Renal cortical epithelial cell (primary cell): ENCODE measurements at regions not wholly inside any gene's neighbourhood (a gene's known extent, or its start where the extent isn't known, plus 50 kb on each side); places are given as distances from the start of the nearest gene placed in this dataset.
"Not testable (repeated sequence)": the region's sequence is repeated elsewhere in the genome, so short reads cannot be mapped to it uniquely, and the experiment has no call there.

Experiments
- DNase-seq: peaks from one replicate; pipeline ENCODE4 v3.0.0-alpha.2; 2011; ENCODE audit warnings: low read depth

DNA sequence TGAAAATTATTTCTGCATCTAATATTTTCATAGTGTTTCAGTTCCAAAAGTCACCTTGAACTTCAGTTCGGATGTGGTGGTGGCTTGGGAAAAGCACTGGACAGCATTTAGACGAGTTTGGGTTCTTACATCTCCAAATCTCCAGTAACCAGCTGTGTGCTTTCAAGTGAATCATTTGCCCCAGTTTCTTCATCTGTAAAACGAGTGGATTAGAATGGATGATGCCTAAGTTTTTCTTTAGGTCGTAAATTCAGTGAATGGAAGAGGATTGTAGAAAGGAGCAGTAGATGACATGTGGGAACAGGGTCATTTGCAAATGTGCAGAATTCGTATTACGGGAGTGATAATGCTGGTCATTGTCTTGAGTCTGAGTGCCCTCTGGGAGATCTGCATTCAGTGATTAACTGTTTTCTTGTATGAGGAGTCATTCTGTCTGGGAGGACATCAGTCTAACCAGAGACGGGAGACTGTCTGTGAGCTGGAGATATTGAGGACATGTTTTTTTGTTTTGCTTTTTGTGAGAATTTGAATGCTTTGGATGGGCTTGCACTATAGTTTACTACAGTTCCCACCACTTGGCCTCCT lies 641.6 kb upstream of the TBL1XR1 start:
- DNase-seq: no peak

DNA sequence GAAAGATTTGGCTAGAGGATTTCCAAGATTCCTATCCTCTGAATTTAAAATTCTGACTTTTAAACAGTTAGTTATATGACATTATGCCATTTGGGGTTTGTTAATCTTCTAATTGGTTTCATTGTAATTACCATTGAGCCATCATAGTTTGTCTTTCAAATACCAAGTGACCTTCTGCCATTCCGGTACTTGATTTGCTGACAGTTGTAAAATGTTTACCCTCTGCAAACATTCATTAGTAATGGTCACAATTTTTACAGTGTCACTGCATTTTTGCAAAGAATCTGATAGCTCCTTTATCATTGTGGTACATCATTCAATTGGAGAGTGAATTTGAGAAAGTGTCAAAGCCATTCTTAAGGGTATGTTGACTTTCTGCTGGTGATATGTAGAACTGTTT lies 645.0 kb upstream of the TBL1XR1 start:
- DNase-seq: no peak

- no peak for DNase-seq
These were observed 645.8 kb upstream of the TBL1XR1 start for GRCh38 chr3:177842743-177843734.

- DNase-seq: peak; percentile 11
These were observed 654.9 kb upstream of the TBL1XR1 start for GRCh38 chr3:177852001-177852807.

DNA sequence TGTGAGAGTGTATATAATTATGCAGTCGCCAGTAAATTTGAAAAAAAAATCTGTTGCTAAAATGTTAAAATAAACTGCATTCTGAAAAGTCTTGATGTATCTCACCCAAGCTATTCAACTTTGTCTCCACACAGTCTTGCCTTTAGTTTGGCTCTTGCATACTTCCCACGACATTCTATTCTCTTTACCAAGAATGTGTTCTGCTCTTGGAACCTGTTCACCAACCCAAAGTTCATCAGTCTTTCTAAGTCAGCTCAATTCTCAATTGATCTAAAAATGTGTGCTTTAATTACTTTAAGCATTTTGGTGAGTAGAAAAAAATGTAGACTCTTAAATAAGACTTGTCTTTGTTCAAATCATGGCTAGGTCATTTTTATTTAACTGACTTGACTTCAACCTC lies 657.7 kb upstream of the TBL1XR1 start:
- no peak for DNase-seq

DNA sequence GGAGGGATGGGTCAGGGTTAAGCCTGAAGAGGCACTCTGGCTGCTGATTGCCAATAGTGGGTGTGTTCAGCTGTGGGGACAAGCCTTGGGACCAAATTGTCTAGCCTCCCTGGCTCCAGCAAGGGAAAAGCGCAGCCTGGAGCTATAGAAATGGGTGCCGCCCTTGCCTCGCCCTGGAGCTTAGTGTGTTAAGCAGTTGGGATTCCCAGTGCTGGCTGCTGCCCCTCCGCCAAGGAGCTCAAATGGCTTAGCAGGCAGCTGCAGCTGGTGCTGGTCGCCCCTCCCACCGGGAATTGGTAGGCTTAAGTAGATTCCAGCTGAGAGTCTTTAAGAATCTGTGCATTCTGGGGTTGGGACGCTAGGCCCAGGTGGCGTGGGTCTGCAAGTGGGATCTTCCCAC lies 662.9 kb upstream of the TBL1XR1 start:
- no peak for DNase-seq

DNA sequence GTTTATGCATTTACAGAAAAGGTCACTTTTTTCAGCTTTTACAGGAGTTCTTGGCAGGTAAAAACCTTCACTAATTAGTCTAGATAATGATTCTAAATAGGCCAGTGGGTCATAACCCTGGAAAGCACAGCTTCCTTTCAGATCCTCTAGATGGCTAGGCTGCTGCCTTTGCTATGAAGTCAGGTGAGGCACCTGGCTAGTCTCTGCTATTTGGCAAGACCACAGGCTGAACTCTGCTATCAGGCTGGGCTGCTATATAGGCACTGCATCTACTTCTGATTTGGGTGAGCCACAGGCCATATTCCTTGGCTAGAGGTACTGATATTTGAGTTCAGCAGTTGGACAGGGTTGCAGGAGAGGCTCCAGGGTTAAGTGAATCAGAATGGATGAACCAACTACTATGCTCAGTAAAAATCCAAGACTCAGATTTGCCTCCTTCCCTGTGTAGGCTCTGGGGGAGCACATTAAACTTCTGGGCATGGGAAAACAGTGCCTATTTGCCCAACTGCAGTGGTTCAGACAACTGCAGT lies 665.7 kb upstream of the TBL1XR1 start:
- DNase-seq: no peak

- not testable (repeated sequence) for DNase-seq
These were observed 665.0 kb upstream of the KCNMB2 start for GRCh38 chr3:177871267-177871666.

GRCh38 chr3:177878192-177878591 lies 658.0 kb upstream of the KCNMB2 start:
- DNase-seq: no peak

- DNase-seq: no peak
These were observed 657.3 kb upstream of the KCNMB2 start for GRCh38 chr3:177878957-177879356.

GRCh38 chr3:177881351-177881750 lies 654.9 kb upstream of the KCNMB2 start:
- DNase-seq: no peak

DNA sequence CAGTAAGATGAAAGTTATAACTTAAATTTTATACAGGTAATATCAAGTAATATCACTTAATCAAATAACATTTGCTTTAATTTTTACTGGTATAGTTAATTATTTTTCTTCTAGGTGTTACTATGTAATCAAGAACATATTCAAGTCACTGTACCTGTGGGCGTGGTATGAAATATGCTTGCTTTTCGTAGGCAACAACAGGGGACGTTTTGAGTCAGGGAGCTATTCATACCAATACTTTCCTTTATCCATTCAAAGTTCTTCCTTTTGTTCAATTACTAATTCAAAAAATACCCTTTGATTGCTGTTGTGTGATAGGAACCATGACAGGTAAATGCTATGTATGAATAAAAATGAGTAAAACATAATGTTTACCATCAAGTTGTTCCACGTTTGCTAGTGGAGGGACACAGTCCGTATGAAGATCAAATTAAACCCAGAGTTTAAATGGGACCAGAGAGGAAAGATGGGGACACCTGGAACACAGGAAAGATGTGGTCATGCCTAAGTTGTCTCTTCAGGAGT lies 654.0 kb upstream of the KCNMB2 start:
- no peak for DNase-seq

GRCh38 chr3:177883091-177883490 lies 653.1 kb upstream of the KCNMB2 start:
- no peak for DNase-seq

GRCh38 chr3:177883957-177884356 lies 652.3 kb upstream of the KCNMB2 start:
- no peak for DNase-seq

- no peak for DNase-seq
These were observed 651.2 kb upstream of the KCNMB2 start for GRCh38 chr3:177885063-177885462.

GRCh38 chr3:177886501-177886900 lies 649.7 kb upstream of the KCNMB2 start:
- DNase-seq: no peak

DNA sequence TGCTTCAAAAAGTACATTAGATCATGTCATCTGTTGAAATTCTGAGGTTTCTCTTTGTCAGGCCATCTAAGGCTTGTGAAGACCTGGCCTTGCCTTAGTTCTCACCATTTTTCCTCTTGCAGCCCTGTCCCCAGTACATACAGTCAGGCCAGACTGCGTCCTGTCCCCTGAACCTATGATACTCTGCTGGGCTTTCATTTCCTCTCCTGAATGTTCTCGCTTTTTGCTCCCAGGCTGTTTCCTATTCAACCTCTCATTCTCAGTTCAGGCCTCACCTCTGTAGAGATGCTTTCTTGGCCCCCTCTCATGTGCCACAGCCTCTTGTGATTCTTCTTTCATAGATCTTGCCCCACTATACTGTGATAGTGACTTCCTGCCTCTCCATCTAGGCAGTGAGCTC lies 648.8 kb upstream of the KCNMB2 start:
- DNase-seq: no peak

- no peak for DNase-seq
These were observed 647.1 kb upstream of the KCNMB2 start for GRCh38 chr3:177889161-177889560.

DNA sequence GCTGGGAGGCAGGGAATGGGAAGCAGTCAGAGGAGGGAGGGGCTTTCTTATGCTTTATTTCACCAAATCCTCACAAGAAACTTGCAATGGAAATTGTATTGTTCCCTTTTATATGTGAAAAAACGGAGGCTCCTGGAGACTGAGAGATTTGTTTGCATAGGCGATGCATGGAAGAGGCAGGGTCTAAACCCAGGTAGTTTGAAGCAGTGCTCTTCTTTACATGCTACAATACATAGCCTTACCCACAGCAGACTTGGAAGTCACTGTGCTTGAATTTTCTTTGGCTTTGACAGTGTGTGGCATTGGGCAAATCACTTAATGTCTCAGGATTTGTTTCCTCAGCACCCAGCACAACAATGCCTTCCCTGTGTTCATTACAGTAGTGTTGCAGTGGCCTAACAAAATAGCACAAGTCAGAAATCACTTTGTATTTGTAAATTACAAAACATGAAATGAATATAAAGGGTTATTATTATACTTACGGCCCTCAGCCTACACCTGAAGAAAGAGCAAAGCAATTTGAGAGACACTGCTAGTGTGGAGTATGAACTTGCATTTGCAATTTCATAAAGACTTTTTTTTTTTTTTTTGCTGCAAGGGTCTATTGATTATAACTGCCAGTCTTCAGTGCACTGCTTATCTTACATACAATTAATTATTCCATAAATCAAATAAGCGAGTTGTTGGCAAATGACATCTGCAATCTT lies 646.4 kb upstream of the KCNMB2 start:
- DNase-seq: no peak

- DNase-seq: no peak
These were observed 645.9 kb upstream of the KCNMB2 start for GRCh38 chr3:177890359-177890683.

- DNase-seq: not testable (repeated sequence)
These were observed 644.7 kb upstream of the KCNMB2 start for GRCh38 chr3:177891569-177891968.
